GM23248 (cell line): ENCODE measurements at regions not wholly inside any gene's neighbourhood (a gene's known extent, or its start where the extent isn't known, plus 50 kb on each side); places are given as distances from the start of the nearest gene placed in this dataset.
"Not testable (repeated sequence)": the region's sequence is repeated elsewhere in the genome, so short reads cannot be mapped to it uniquely, and the experiment has no call there.

Experiments used
- DNase-seq: peaks from one replicate; pipeline ENCODE4 v3.0.0-alpha.2; 2015
- H2AFZ ChIP-seq: fragments of 200-600 bp; sonication (generic); 2 replicates; pipeline ENCODE4 v1.6.1; 2016; ENCODE audit warnings: antibody characterized with exemption
- H3F3A ChIP-seq: fragments of 200-600 bp; sonication (generic); 2 replicates; pipeline ENCODE4 v1.6.1; 2016; ENCODE audit warnings: mild to moderate bottlenecking, antibody characterized with exemption, mixed run types; ENCODE audit not compliant: insufficient read depth
- H3K27ac ChIP-seq: fragments of 200-600 bp; sonication (generic); 2 replicates; pipeline ENCODE4 v1.5.1; 2016; ENCODE audit warnings: mild to moderate bottlenecking
- H3K27me3 ChIP-seq: fragments of 200-600 bp; sonication (generic); replicated peaks from 2 replicates; pipeline ENCODE4 v1.6.1; 2016; ENCODE audit warnings: mild to moderate bottlenecking; ENCODE audit not compliant: insufficient read depth
- H3K36me3 ChIP-seq: fragments of 200-600 bp; sonication (generic); 2 replicates; pipeline ENCODE4 v1.6.1; 2016; ENCODE audit warnings: low read depth, mild to moderate bottlenecking
- H3K4me1 ChIP-seq: fragments of 200-600 bp; sonication (generic); 2 replicates; pipeline ENCODE4 v1.6.1; 2016; ENCODE audit warnings: mild to moderate bottlenecking; ENCODE audit not compliant: insufficient read depth
- H3K4me2 ChIP-seq: fragments of 200-600 bp; sonication (generic); one replicate; pipeline ENCODE4 v1.6.1; 2016; ENCODE audit warnings: mild to moderate bottlenecking; ENCODE audit not compliant: unreplicated experiment
- H3K4me3 ChIP-seq: fragments of 200-600 bp; sonication (generic); 2 replicates; pipeline ENCODE4 v1.5.1; 2016; ENCODE audit warnings: mild to moderate bottlenecking
- H3K79me2 ChIP-seq: fragments of 200-600 bp; sonication (generic); 2 replicates; pipeline ENCODE4 v1.6.1; 2016; ENCODE audit warnings: mild to moderate bottlenecking; ENCODE audit not compliant: insufficient read depth
- H3K9ac ChIP-seq: fragments of 200-600 bp; sonication (generic); 2 replicates; pipeline ENCODE4 v1.6.1; 2016; ENCODE audit warnings: mild to moderate bottlenecking
- H3K9me2 ChIP-seq: fragments of 200-600 bp; sonication (generic); 2 replicates; pipeline ENCODE4 v1.6.1; 2016; ENCODE audit warnings: mixed run types, mild to moderate bottlenecking, moderate library complexity; ENCODE audit not compliant: insufficient read depth
- H3K9me3 ChIP-seq: fragments of 200-600 bp; sonication (generic); one replicate; pipeline ENCODE4 v1.6.1; 2017; ENCODE audit warnings: low read depth
- H4K20me1 ChIP-seq: fragments of 200-600 bp; sonication (generic); 2 replicates; pipeline ENCODE4 v1.6.0; 2016; ENCODE audit not compliant: insufficient read depth
- EZH2 ChIP-seq: fragments of 200-600 bp; sonication (generic); IDR thresholded peaks from 2 replicates; pipeline ENCODE4 v1.6.1; 2018; ENCODE audit warnings: antibody characterized with exemption, mild to moderate bottlenecking; ENCODE audit not compliant: insufficient read depth, poor library complexity, severe bottlenecking
- EZH2phosphoT487 ChIP-seq: fragments of 200-600 bp; sonication (generic); IDR thresholded peaks from 2 replicates; pipeline ENCODE4 v1.6.1; 2018; ENCODE audit warnings: antibody characterized with exemption, moderate library complexity, mild to moderate bottlenecking, low read depth; ENCODE audit not compliant: insufficient read depth
- WGBS, 2 experiments: methylation state at CpG; one replicate each; pipeline ENCODE4 v1.1.6; 2015 to 2017; ENCODE audit warnings: low lambda C conversion rate in 2 of 2, low coverage in 1 of 2; ENCODE audit errors: missing lambda C conversion rate in 2 of 2; 5-methylcytosine and 5-hydroxymethylcytosine counted together
- in situ Hi-C: fragments of 300-500 bp; cut with MboI; formaldehyde crosslinking; loops from 2 replicates; pipeline ENCODE4 v1.15.0; 2020

DNA sequence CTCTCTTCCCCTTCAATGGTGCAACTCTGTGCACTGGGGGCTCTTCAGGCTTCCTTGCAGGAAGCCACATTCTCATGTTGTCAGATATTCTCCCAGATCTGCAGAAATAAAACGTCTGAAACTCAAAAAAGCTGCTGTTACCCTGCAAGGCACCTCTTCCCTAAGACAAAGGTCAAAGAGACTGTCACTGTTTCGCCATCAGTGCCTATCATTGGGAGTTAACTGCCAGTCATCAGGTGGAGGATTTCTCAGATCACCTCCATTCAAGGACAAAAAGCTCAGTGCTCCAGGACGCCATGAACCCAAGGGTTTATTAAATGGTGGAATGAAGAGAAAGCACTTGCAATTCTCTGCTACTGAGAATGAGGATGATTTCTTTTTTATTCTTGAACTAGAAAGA, 144.6 kb upstream of the PALS2 start:
- no peaks in the 10 kb centered on the region for H3K27me3 ChIP-seq
- H3K9me2 ChIP-seq, result no peaks in the 10 kb centered on the region
- no peaks in the 10 kb centered on the region for H4K20me1 ChIP-seq
- no peak for DNase-seq
- TF ChIP-seq EZH2 (no peak), EZH2phosphoT487 (no peak)
- H3K27ac ChIP-seq, result no peak overlapping the region
- no peaks in the 10 kb centered on the region for H3F3A ChIP-seq
- no peak overlapping the region for H3K4me2 ChIP-seq
- H3K9ac ChIP-seq, result no peak overlapping the region
- no peaks in the 10 kb centered on the region for H3K4me1 ChIP-seq
- in situ Hi-C loops, result no loop called here
- 12 to 15% methylated on average over 3 of the region's 3 CpGs for WGBS, 2 experiments
- H2AFZ ChIP-seq, result no peak overlapping the region
- no peaks in the 10 kb centered on the region for H3K36me3 ChIP-seq
- no peaks in the 10 kb centered on the region for H3K9me3 ChIP-seq
- no peak overlapping the region for H3K4me3 ChIP-seq
- no peaks in the 10 kb centered on the region for H3K79me2 ChIP-seq

DNA sequence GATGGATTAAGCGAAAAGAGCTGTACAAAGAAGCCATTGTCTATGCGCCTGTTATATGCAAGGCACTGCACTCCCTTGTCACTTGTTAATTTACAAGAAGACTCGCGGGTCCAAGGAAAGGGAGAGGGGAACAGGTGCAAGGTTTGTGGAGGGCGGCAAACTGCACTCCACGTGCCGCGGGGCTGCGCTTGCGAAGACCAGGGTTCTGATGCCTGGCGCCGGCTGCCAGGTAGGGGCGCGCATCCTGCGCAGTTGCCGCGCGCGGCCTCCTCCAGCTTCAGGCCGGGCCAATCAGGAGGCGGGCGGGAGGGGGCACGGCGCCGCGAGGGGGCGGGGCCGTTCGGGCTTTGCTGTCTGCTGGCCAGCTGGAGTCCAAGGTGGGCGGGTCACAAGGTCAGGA, 140.6 kb upstream of the PALS2 start:
- Histone ChIP-seq H3K4me1 (no peaks in the 10 kb centered on the region), H3K9ac (no peak overlapping the region), H3K79me2 (no peaks in the 10 kb centered on the region), H3K27ac (no peak overlapping the region), H3K9me3 (no peaks in the 10 kb centered on the region), H4K20me1 (no peaks in the 10 kb centered on the region), H3K9me2 (no peaks in the 10 kb centered on the region), H3K4me2 (no peak overlapping the region), H3K36me3 (no peaks in the 10 kb centered on the region), H2AFZ (no peak overlapping the region), H3K27me3 (no peaks in the 10 kb centered on the region), H3K4me3 (no peak overlapping the region), H3F3A (no peaks in the 10 kb centered on the region)
- TF ChIP-seq EZH2 (no peak), EZH2phosphoT487 (no peak)
- WGBS, 2 experiments, result 87 to 94% methylated on average over 20 to 30 of the region's 30 CpGs
- in situ Hi-C loops, result no loop called here
- no peak for DNase-seq

DNA sequence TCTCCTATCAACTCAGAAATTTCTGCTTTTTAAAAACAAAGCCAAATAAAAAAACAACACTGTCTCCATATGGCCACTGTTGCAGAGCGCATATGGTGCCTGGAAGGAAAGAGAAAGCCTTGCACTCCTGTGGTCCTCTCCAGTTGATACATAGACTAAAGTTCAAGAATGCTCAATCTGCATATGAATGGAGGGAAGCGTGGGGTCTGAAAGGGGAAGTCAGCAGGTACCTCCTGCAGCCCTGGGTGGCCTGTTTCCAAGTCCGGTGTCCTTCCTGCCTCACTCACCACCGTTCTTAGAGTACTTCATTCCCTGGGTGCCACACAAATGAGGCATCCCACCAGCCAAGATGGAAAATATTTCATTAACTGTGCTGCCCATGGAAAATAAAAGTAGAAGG, 138.3 kb upstream of the PALS2 start:
- Histone ChIP-seq H3K4me3 (no peak overlapping the region), H3K36me3 (no peaks in the 10 kb centered on the region), H3K9ac (no peak overlapping the region), H3K27me3 (no peaks in the 10 kb centered on the region), H3K27ac (no peak overlapping the region), H4K20me1 (no peaks in the 10 kb centered on the region), H3K4me1 (no peaks in the 10 kb centered on the region), H3K79me2 (no peaks in the 10 kb centered on the region), H3K9me3 (no peaks in the 10 kb centered on the region), H2AFZ (no peak overlapping the region), H3K9me2 (no peaks in the 10 kb centered on the region), H3F3A (no peaks in the 10 kb centered on the region), H3K4me2 (no peak overlapping the region)
- DNase-seq, result no peak
- 59 to 67% methylated on average over 4 of the region's 4 CpGs for WGBS, 2 experiments
- in situ Hi-C loops, result no loop called here
- TF ChIP-seq EZH2 (no peak), EZH2phosphoT487 (no peak)

DNA sequence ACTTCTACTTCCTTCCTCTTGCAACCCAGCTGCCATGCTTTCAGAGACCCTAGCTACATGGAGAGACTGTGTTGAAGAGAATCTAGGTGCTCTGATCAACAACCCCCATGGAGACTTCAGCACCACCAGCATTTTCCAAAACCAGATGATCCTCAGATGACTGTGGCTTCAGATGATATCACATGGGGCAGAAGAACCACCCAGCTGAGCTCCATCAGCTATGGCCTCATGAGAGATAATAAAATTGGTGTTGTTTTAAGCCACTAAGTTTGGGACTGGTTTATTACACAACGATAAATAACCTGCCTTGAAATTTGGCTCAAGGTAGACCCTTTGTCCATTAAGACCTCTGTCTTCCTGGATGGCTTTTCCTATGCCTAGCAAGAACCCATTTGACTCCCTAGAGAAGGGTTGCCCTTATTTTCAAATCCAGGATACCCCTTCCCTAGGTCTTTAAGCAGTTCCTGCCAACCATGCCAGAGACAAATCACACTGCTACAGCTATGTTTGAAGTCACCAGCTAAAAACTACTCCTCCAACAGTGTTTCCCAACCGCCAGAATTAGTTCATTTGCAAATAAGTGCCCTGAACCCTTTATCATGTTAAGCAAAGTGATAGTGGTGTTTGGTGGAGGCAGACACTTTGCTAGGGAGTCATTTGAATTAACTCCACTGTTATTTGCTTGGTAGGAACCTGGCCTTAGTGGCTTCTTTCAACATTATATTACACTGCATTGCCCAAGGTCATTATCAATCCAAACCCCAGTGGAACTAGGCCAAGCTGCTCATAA, 136.9 kb upstream of the PALS2 start:
- no peak overlapping the region for H3K27ac ChIP-seq
- H4K20me1 ChIP-seq, result no peaks in the 10 kb centered on the region
- H3K9me2 ChIP-seq, result no peaks in the 10 kb centered on the region
- WGBS, 2 experiments, result 31 to 38% methylated on average over 2 of the region's 2 CpGs
- no peak overlapping the region for H3K4me3 ChIP-seq
- TF ChIP-seq EZH2phosphoT487 (no peak), EZH2 (no peak)
- H2AFZ ChIP-seq, result no peak overlapping the region
- H3K4me2 ChIP-seq, result no peak overlapping the region
- H3K27me3 ChIP-seq, result no peaks in the 10 kb centered on the region
- H3K9me3 ChIP-seq, result no peaks in the 10 kb centered on the region
- H3K4me1 ChIP-seq, result no peaks in the 10 kb centered on the region
- in situ Hi-C loops, result no loop called here
- no peak for DNase-seq
- no peaks in the 10 kb centered on the region for H3F3A ChIP-seq
- no peaks in the 10 kb centered on the region for H3K36me3 ChIP-seq
- no peak overlapping the region for H3K9ac ChIP-seq
- H3K79me2 ChIP-seq, result no peaks in the 10 kb centered on the region

DNA sequence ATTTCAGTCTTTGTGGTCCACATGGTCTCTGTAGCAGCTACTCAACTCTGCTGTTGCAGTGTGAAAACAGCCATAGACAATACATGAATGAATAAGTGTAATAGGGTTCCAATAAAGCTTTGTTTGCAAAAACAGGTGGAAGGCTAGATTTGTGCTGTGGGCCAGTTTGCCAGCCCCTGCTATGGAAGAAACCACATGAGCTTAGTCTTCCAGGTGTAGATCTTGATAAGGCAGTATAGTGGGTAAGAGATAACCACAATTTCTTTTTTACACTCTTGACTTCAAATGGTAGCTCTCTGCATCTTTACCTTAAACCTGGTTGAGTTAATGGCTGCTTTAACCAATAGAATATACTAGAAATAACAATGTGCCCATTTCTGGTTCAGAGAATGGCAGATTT, 135.0 kb upstream of the PALS2 start:
- H3K9me3 ChIP-seq, result no peaks in the 10 kb centered on the region
- no peaks in the 10 kb centered on the region for H3K9me2 ChIP-seq
- H3K27ac ChIP-seq, result no peak overlapping the region
- H3F3A ChIP-seq, result no peaks in the 10 kb centered on the region
- no peaks in the 10 kb centered on the region for H3K36me3 ChIP-seq
- DNase-seq, result no peak
- H3K4me1 ChIP-seq, result no peaks in the 10 kb centered on the region
- H4K20me1 ChIP-seq, result no peaks in the 10 kb centered on the region
- no peak overlapping the region for H3K4me2 ChIP-seq
- H3K27me3 ChIP-seq, result no peaks in the 10 kb centered on the region
- H3K9ac ChIP-seq, result no peak overlapping the region
- no peak overlapping the region for H2AFZ ChIP-seq
- TF ChIP-seq EZH2, result no peak
- no peaks in the 10 kb centered on the region for H3K79me2 ChIP-seq
- H3K4me3 ChIP-seq, result no peak overlapping the region
- in situ Hi-C loops, result no loop called here

DNA sequence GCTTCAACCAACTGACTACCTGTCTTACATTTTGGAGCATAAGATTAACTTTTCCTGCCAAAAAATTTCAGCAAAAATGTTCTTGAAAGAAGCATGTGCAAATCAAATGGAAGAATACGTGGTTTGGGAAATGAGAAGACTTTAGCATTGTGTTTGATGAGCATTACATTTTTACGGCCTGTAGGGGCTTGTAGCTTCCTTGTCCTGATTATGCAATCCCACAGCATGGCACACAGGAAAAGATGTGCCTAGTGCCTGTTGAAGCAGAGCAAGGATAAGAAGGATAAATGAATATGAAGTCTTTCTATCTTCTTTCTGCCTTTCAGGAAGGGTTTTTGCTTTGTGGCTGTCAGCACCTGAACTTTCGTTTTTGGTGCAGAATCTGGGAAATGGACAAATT, 134.1 kb upstream of the PALS2 start:
- H3K9me3 ChIP-seq, H2AFZ ChIP-seq, DNase-seq, H3K27ac ChIP-seq, H4K20me1 ChIP-seq, H3K4me1 ChIP-seq, H3K9me2 ChIP-seq, H3K4me3 ChIP-seq, H3K79me2 ChIP-seq, H3K27me3 ChIP-seq, H3F3A ChIP-seq, H3K4me2 ChIP-seq, H3K9ac ChIP-seq, in situ Hi-C loops, H3K36me3 ChIP-seq: not testable (repeated sequence)
- WGBS, 2 experiments, result 26 to 29% methylated on average over 3 of the region's 3 CpGs
